ENCODE measurements at regions not wholly inside any gene's neighbourhood (a gene's known extent, or its start where the extent isn't known, plus 50 kb on each side); places are given as distances from the start of the nearest gene placed in this dataset.

- TF ChIP-seq TEAD4 (IDR thresholded peaks at IDR 0.05), result no peak
These were observed 457.9 kb upstream of the CDH5 start for GRCh38 chr16:65908568-65908967.

- TF ChIP-seq YY1 (IDR thresholded peaks at IDR 0.05; ENCODE audit: low read depth) (no peak), CEBPB (IDR thresholded peaks at IDR 0.05) (no peak), TCF12 (IDR thresholded peaks at IDR 0.05; ENCODE audit: low read depth) (no peak), CREB1 (IDR thresholded peaks at IDR 0.05; ENCODE audit: low read depth) (no peak), MAX (IDR thresholded peaks at IDR 0.05) (no peak), ZBTB7A (IDR thresholded peaks at IDR 0.05; ENCODE audit: low read depth) (no peak)
These were observed 461.2 kb upstream of the CDH5 start for GRCh38 chr16:65905331-65905730.

- TF ChIP-seq EGR1 (IDR thresholded peaks at IDR 0.05) (no peak), CREB1 (IDR thresholded peaks at IDR 0.05; ENCODE audit: low read depth) (no peak), TCF12 (IDR thresholded peaks at IDR 0.05; ENCODE audit: low read depth) (no peak), YY1 (IDR thresholded peaks at IDR 0.05; ENCODE audit: low read depth) (no peak), TEAD4 (IDR thresholded peaks at IDR 0.05) (no peak), REST (IDR thresholded peaks at IDR 0.05; ENCODE audit: low read depth) (no peak), EP300 (IDR thresholded peaks at IDR 0.05; ENCODE audit: borderline replicate concordance) (no peak), CEBPB (IDR thresholded peaks at IDR 0.05) (no peak), RAD21 (IDR thresholded peaks at IDR 0.05; ENCODE audit: low read depth) (no peak), MAX (IDR thresholded peaks at IDR 0.05) (no peak)
These were observed 469.9 kb upstream of the CDH5 start for GRCh38 chr16:65896448-65897153.

- no peak for TF ChIP-seq NFIC (IDR thresholded peaks at IDR 0.05)
- TF ChIP-seq TEAD4 (IDR thresholded peaks at IDR 0.05), result no peak
- TF ChIP-seq YY1 (IDR thresholded peaks at IDR 0.05; ENCODE audit: low read depth), result no peak
- no peak for TF ChIP-seq CREB1 (IDR thresholded peaks at IDR 0.05; ENCODE audit: low read depth)
- TF ChIP-seq REST (IDR thresholded peaks at IDR 0.05; ENCODE audit: low read depth), result no peak
- no peak for TF ChIP-seq EP300 (IDR thresholded peaks at IDR 0.05; ENCODE audit: borderline replicate concordance)
- no peak for TF ChIP-seq EGR1 (IDR thresholded peaks at IDR 0.05)
- TF ChIP-seq TAF1 (IDR thresholded peaks at IDR 0.05; ENCODE audit: low read depth), result no peak
- TF ChIP-seq RAD21 (IDR thresholded peaks at IDR 0.05; ENCODE audit: low read depth), result no peak
- TF ChIP-seq CEBPB (IDR thresholded peaks at IDR 0.05), result no peak
- TF ChIP-seq FOXM1 (IDR thresholded peaks at IDR 0.05; ENCODE audit: borderline replicate concordance, low read depth), result no peak
- no peak for TF ChIP-seq TCF12 (IDR thresholded peaks at IDR 0.05; ENCODE audit: low read depth)
- no peak for TF ChIP-seq USF1 (IDR thresholded peaks at IDR 0.05)
- no peak for TF ChIP-seq MAX (IDR thresholded peaks at IDR 0.05)
- TF ChIP-seq ZBTB7A (IDR thresholded peaks at IDR 0.05; ENCODE audit: low read depth), result no peak
These were observed 470.6 kb upstream of the CDH5 start for GRCh38 chr16:65895906-65896305.

GRCh38 chr16:65895486-65895885 lies 471.0 kb upstream of the CDH5 start:
- TF ChIP-seq TCF12 (IDR thresholded peaks at IDR 0.05; ENCODE audit: low read depth), result no peak
- no peak for TF ChIP-seq REST (IDR thresholded peaks at IDR 0.05; ENCODE audit: low read depth)
- TF ChIP-seq ZBTB7A (IDR thresholded peaks at IDR 0.05; ENCODE audit: low read depth), result no peak
- TF ChIP-seq YY1 (IDR thresholded peaks at IDR 0.05; ENCODE audit: low read depth), result no peak
- no peak for TF ChIP-seq TAF1 (IDR thresholded peaks at IDR 0.05; ENCODE audit: low read depth)
- TF ChIP-seq CEBPB (IDR thresholded peaks at IDR 0.05), result no peak
- TF ChIP-seq EGR1 (IDR thresholded peaks at IDR 0.05), result no peak
- no peak for TF ChIP-seq CREB1 (IDR thresholded peaks at IDR 0.05; ENCODE audit: low read depth)
- TF ChIP-seq EP300 (IDR thresholded peaks at IDR 0.05; ENCODE audit: borderline replicate concordance), result no peak
- no peak for TF ChIP-seq FOXM1 (IDR thresholded peaks at IDR 0.05; ENCODE audit: borderline replicate concordance, low read depth)
- TF ChIP-seq MAX (IDR thresholded peaks at IDR 0.05), result no peak
- no peak for TF ChIP-seq NFIC (IDR thresholded peaks at IDR 0.05)
- no peak for TF ChIP-seq RAD21 (IDR thresholded peaks at IDR 0.05; ENCODE audit: low read depth)
- no peak for TF ChIP-seq TEAD4 (IDR thresholded peaks at IDR 0.05)

All from Ishikawa (cell line).